ENCODE measurements at regions not wholly inside any gene's neighbourhood (a gene's known extent, or its start where the extent isn't known, plus 50 kb on each side); places are given as distances from the start of the nearest gene placed in this dataset.

- Histone ChIP-seq H3K4me1 (ENCODE audit: control extremely low read depth in 1 of 4, control insufficient read depth in 4 of 4, insufficient read depth in 4 of 4, low read length in 3 of 4) (peaks cover 0 to 21% (median 0%) of the 10 kb centered on the region in 4 experiments), H3K36me3 (ENCODE audit: control insufficient read depth in 4 of 4, insufficient read depth in 4 of 4, low read length in 3 of 4) (no peaks in the 10 kb centered on the region), H3K4me3 (ENCODE audit: control insufficient read depth in 1 of 7, extremely low read depth in 1 of 7, insufficient read depth in 4 of 7, low read depth in 2 of 7, low read length in 6 of 7) (no peak overlapping the region), H3K27me3 (replicated peaks in 2 of 5; ENCODE audit: control insufficient read depth in 4 of 5, insufficient read depth in 5 of 5, low read length in 4 of 5) (no peaks in the 10 kb centered on the region), H3K27ac (ENCODE audit: insufficient read depth in 1 of 2, low read depth in 1 of 2, low read length in 2 of 2, poor library complexity in 1 of 2, severe bottlenecking in 2 of 2) (no peak overlapping the region), H3K9me3 (ENCODE audit: control extremely low read depth in 1 of 5, control insufficient read depth in 4 of 5, insufficient read depth in 2 of 5, low read depth in 1 of 5, low read length in 4 of 5) (peaks cover 0 to 2% (median 0%) of the 10 kb centered on the region in 5 experiments)
- ChIA-PET CTCF (no interaction called here), POLR2A (no interaction called here)
- DNase-seq = peak in 2 of 3 donors; percentile 45 to 53
- no CpG with 5 or more reads among the region's 2 CpGs for WGBS (ENCODE audit: insufficient coverage)
Observed at GRCh38 chr7:41779918-41780317, 77.0 kb upstream of the INHBA start.

- no peaks in the 10 kb centered on the region for H3K36me3 ChIP-seq (ENCODE audit: control insufficient read depth in 4 of 4, insufficient read depth in 4 of 4, low read length in 3 of 4)
- 86% methylated on average over 2 of the region's 5 CpGs for WGBS (ENCODE audit: insufficient coverage)
- no peak overlapping the region for H3K4me3 ChIP-seq (ENCODE audit: control insufficient read depth in 1 of 7, extremely low read depth in 1 of 7, insufficient read depth in 4 of 7, low read depth in 2 of 7, low read length in 6 of 7)
- no peaks in the 10 kb centered on the region for H3K27me3 ChIP-seq (replicated peaks in 2 of 5; ENCODE audit: control insufficient read depth in 4 of 5, insufficient read depth in 5 of 5, low read length in 4 of 5)
- DNase-seq = peak in 2 of 3 donors; percentile 29 to 49
- ChIA-PET CTCF (no interaction called here), POLR2A (no interaction called here)
- no peak overlapping the region for H3K27ac ChIP-seq (ENCODE audit: insufficient read depth in 1 of 2, low read depth in 1 of 2, low read length in 2 of 2, poor library complexity in 1 of 2, severe bottlenecking in 2 of 2)
- no peaks in the 10 kb centered on the region for H3K9me3 ChIP-seq (ENCODE audit: control extremely low read depth in 1 of 5, control insufficient read depth in 4 of 5, insufficient read depth in 2 of 5, low read depth in 1 of 5, low read length in 4 of 5)
- peaks cover 0 to 26% (median 3%) of the 10 kb centered on the region in 4 experiments for H3K4me1 ChIP-seq (ENCODE audit: control extremely low read depth in 1 of 4, control insufficient read depth in 4 of 4, insufficient read depth in 4 of 4, low read length in 3 of 4)
Observed at GRCh38 chr7:41777894-41778596, 75.2 kb upstream of the INHBA start.

GRCh38 chr7:41774966-41775365 is 72.1 kb upstream of the INHBA start:
- peaks cover 0 to 18% (median 3%) of the 10 kb centered on the region in 4 experiments for H3K4me1 ChIP-seq (ENCODE audit: control extremely low read depth in 1 of 4, control insufficient read depth in 4 of 4, insufficient read depth in 4 of 4, low read length in 3 of 4)
- no peak for DNase-seq
- no peaks in the 10 kb centered on the region for H3K36me3 ChIP-seq (ENCODE audit: control insufficient read depth in 4 of 4, insufficient read depth in 4 of 4, low read length in 3 of 4)
- no peaks in the 10 kb centered on the region for H3K27me3 ChIP-seq (replicated peaks in 2 of 5; ENCODE audit: control insufficient read depth in 4 of 5, insufficient read depth in 5 of 5, low read length in 4 of 5)
- POLR2A ChIA-PET = interaction anchor here (0.6 kb wide), 1 partner anchor 10 kb away, joined by 3 read pairs; no protein-coding TSS in a partner anchor
- no peak overlapping the region for H3K27ac ChIP-seq (ENCODE audit: insufficient read depth in 1 of 2, low read depth in 1 of 2, low read length in 2 of 2, poor library complexity in 1 of 2, severe bottlenecking in 2 of 2)
- WGBS (ENCODE audit: insufficient coverage) = 97% methylated on average over 7 of the region's 11 CpGs
- H3K4me3 ChIP-seq (ENCODE audit: control insufficient read depth in 1 of 7, extremely low read depth in 1 of 7, insufficient read depth in 4 of 7, low read depth in 2 of 7, low read length in 6 of 7) = no peak overlapping the region
- no peaks in the 10 kb centered on the region for H3K9me3 ChIP-seq (ENCODE audit: control extremely low read depth in 1 of 5, control insufficient read depth in 4 of 5, insufficient read depth in 2 of 5, low read depth in 1 of 5, low read length in 4 of 5)
- CTCF ChIA-PET = no interaction called here

- POLR2A ChIA-PET = no interaction called here
- WGBS (ENCODE audit: insufficient coverage) = 67% methylated on average over 2 of the region's 4 CpGs
Observed at GRCh38 chr7:41773756-41774155, 70.9 kb upstream of the INHBA start.

GRCh38 chr7:41771717-41772116 is 68.8 kb upstream of the INHBA start:
- ChIA-PET CTCF (interaction anchor here (0.6 to 1.5 kb wide), 3 partner anchors 121 to 738 kb away, joined by 3 to 5 read pairs (median 3); no protein-coding TSS in a partner anchor), POLR2A (no interaction called here)
- H3K4me3 ChIP-seq (ENCODE audit: control insufficient read depth in 1 of 7, extremely low read depth in 1 of 7, insufficient read depth in 4 of 7, low read depth in 2 of 7, low read length in 6 of 7) = no peak overlapping the region
- H3K27me3 ChIP-seq (replicated peaks in 2 of 5; ENCODE audit: control insufficient read depth in 4 of 5, insufficient read depth in 5 of 5, low read length in 4 of 5) = no peaks in the 10 kb centered on the region
- no peak overlapping the region for H3K27ac ChIP-seq (ENCODE audit: insufficient read depth in 1 of 2, low read depth in 1 of 2, low read length in 2 of 2, poor library complexity in 1 of 2, severe bottlenecking in 2 of 2)
- H3K4me1 ChIP-seq (ENCODE audit: control extremely low read depth in 1 of 4, control insufficient read depth in 4 of 4, insufficient read depth in 4 of 4, low read length in 3 of 4) = peaks cover 0 to 5% (median 3%) of the 10 kb centered on the region in 4 experiments
- no peaks in the 10 kb centered on the region for H3K36me3 ChIP-seq (ENCODE audit: control insufficient read depth in 4 of 4, insufficient read depth in 4 of 4, low read length in 3 of 4)
- DNase-seq = peak in 1 of 3 donors; percentile 2
- H3K9me3 ChIP-seq (ENCODE audit: control extremely low read depth in 1 of 5, control insufficient read depth in 4 of 5, insufficient read depth in 2 of 5, low read depth in 1 of 5, low read length in 4 of 5) = no peaks in the 10 kb centered on the region
- 100% methylated on average over 3 of the region's 6 CpGs for WGBS (ENCODE audit: insufficient coverage)

More at GRCh38 chr7:41773756-41774155, 70.9 kb upstream of the INHBA start:
- DNase-seq = peak in 2 of 3 donors; percentile 43 to 67
- no peak overlapping the region for H3K4me3 ChIP-seq (ENCODE audit: control insufficient read depth in 1 of 7, extremely low read depth in 1 of 7, insufficient read depth in 4 of 7, low read depth in 2 of 7, low read length in 6 of 7)
- CTCF ChIA-PET = interaction anchor here (1.0 kb wide), 1 partner anchor 12 kb away, joined by 3 read pairs; no protein-coding TSS in a partner anchor
- H3K36me3 ChIP-seq (ENCODE audit: control insufficient read depth in 4 of 4, insufficient read depth in 4 of 4, low read length in 3 of 4) = no peaks in the 10 kb centered on the region
- H3K4me1 ChIP-seq (ENCODE audit: control extremely low read depth in 1 of 4, control insufficient read depth in 4 of 4, insufficient read depth in 4 of 4, low read length in 3 of 4) = peaks cover 0 to 12% (median 3%) of the 10 kb centered on the region in 4 experiments
- H3K27ac ChIP-seq (ENCODE audit: insufficient read depth in 1 of 2, low read depth in 1 of 2, low read length in 2 of 2, poor library complexity in 1 of 2, severe bottlenecking in 2 of 2) = no peak overlapping the region
- H3K9me3 ChIP-seq (ENCODE audit: control extremely low read depth in 1 of 5, control insufficient read depth in 4 of 5, insufficient read depth in 2 of 5, low read depth in 1 of 5, low read length in 4 of 5) = no peaks in the 10 kb centered on the region
- H3K27me3 ChIP-seq (replicated peaks in 2 of 5; ENCODE audit: control insufficient read depth in 4 of 5, insufficient read depth in 5 of 5, low read length in 4 of 5) = no peaks in the 10 kb centered on the region

- CTCF ChIA-PET = interaction anchor here (0.5 kb wide), 1 partner anchor 929 kb away, joined by 5 read pairs; no protein-coding TSS in a partner anchor
- Histone ChIP-seq H3K4me3 (ENCODE audit: control insufficient read depth in 1 of 7, extremely low read depth in 1 of 7, insufficient read depth in 4 of 7, low read depth in 2 of 7, low read length in 6 of 7) (no peak overlapping the region), H3K9me3 (ENCODE audit: control extremely low read depth in 1 of 5, control insufficient read depth in 4 of 5, insufficient read depth in 2 of 5, low read depth in 1 of 5, low read length in 4 of 5) (no peaks in the 10 kb centered on the region), H3K27me3 (replicated peaks in 2 of 5; ENCODE audit: control insufficient read depth in 4 of 5, insufficient read depth in 5 of 5, low read length in 4 of 5) (no peaks in the 10 kb centered on the region), H3K27ac (ENCODE audit: insufficient read depth in 1 of 2, low read depth in 1 of 2, low read length in 2 of 2, poor library complexity in 1 of 2, severe bottlenecking in 2 of 2) (no peak overlapping the region), H3K4me1 (ENCODE audit: control extremely low read depth in 1 of 4, control insufficient read depth in 4 of 4, insufficient read depth in 4 of 4, low read length in 3 of 4) (peaks cover 0 to 5% (median 3%) of the 10 kb centered on the region in 4 experiments), H3K36me3 (ENCODE audit: control insufficient read depth in 4 of 4, insufficient read depth in 4 of 4, low read length in 3 of 4) (no peaks in the 10 kb centered on the region)
- WGBS (ENCODE audit: insufficient coverage) = 100% methylated on average over 2 of the region's 4 CpGs
- DNase-seq = no peak
- POLR2A ChIA-PET = no interaction called here
Observed at GRCh38 chr7:41769162-41769561, 66.3 kb upstream of the INHBA start.

- H3K27ac ChIP-seq (ENCODE audit: insufficient read depth in 1 of 2, low read depth in 1 of 2, low read length in 2 of 2, poor library complexity in 1 of 2, severe bottlenecking in 2 of 2) = no peak overlapping the region
- H3K4me3 ChIP-seq (ENCODE audit: control insufficient read depth in 1 of 7, extremely low read depth in 1 of 7, insufficient read depth in 4 of 7, low read depth in 2 of 7, low read length in 6 of 7) = no peak overlapping the region
- CTCF ChIA-PET = no interaction called here
- POLR2A ChIA-PET = no interaction called here
- DNase-seq = no peak
- no peaks in the 10 kb centered on the region for H3K4me1 ChIP-seq (ENCODE audit: control extremely low read depth in 1 of 4, control insufficient read depth in 4 of 4, insufficient read depth in 4 of 4, low read length in 3 of 4)
- WGBS (ENCODE audit: insufficient coverage) = 94% methylated on average over 4 of the region's 4 CpGs
- H3K9me3 ChIP-seq (ENCODE audit: control extremely low read depth in 1 of 5, control insufficient read depth in 4 of 5, insufficient read depth in 2 of 5, low read depth in 1 of 5, low read length in 4 of 5) = peaks cover 0 to 15% (median 3%) of the 10 kb centered on the region in 5 experiments
- H3K36me3 ChIP-seq (ENCODE audit: control insufficient read depth in 4 of 4, insufficient read depth in 4 of 4, low read length in 3 of 4) = no peaks in the 10 kb centered on the region
- H3K27me3 ChIP-seq (replicated peaks in 2 of 5; ENCODE audit: control insufficient read depth in 4 of 5, insufficient read depth in 5 of 5, low read length in 4 of 5) = no peaks in the 10 kb centered on the region
Observed at GRCh38 chr7:41763626-41764025, 60.7 kb upstream of the INHBA start.

All from common myeloid progenitor, CD34-positive (primary cell).